ENCODE measurements at regions not wholly inside any gene's neighbourhood (a gene's known extent, or its start where the extent isn't known, plus 50 kb on each side); places are given as distances from the start of the nearest gene placed in this dataset.
"Not testable (repeated sequence)": the region's sequence is repeated elsewhere in the genome, so short reads cannot be mapped to it uniquely, and the experiment has no call there.

- no peak for DNase-seq (ENCODE audit: low read depth)
Measured at GRCh38 chr5:153258469-153258868, 232.0 kb upstream of the GRIA1 start.

DNA sequence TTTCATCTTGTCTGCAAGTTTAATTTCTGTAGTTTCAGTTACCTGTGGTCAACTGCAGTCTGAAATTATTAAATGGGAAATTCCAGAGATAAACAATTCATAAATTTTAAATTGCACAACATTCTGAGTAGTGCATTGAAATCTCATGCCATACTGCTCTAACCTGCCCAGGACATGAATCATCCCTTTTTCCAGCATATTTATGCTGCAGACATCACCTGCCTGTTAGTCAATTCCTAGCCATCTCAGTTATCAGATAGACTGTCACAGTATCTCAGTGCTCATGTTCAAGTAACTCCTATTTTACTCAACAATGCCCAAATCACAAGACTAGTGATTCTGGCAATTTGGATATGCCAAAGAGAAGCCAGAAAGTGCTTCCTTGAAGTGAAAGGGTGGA lies 223.0 kb upstream of the GRIA1 start:
- DNase-seq (ENCODE audit: low read depth): no peak

DNA sequence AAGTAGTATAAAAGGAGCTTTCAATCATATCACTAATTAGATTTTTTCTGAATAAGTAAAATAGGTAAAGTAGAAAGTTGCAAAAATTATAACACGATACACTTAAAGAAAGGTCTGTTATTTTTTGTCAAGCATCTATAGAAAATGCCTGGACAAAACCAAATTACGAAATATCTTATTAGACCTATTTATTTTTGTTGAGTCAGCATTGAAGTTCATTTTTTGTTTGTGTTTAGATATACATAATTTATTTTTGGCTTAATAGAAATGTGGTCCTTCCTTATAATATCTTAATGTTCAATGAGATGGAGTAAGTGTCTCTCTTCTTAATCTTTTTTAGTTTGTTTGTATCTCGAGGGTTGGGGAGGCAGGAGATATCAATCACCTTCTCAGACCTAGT lies 214.8 kb upstream of the GRIA1 start:
- DNase-seq (ENCODE audit: low read depth): no peak

GRCh38 chr5:153276151-153276550 lies 214.3 kb upstream of the GRIA1 start:
- DNase-seq (ENCODE audit: low read depth): no peak

GRCh38 chr5:153296251-153296844 lies 194.1 kb upstream of the GRIA1 start:
- not testable (repeated sequence) for DNase-seq (ENCODE audit: low read depth)

GRCh38 chr5:153299891-153300290 lies 190.6 kb upstream of the GRIA1 start:
- DNase-seq (ENCODE audit: low read depth): no peak

DNA sequence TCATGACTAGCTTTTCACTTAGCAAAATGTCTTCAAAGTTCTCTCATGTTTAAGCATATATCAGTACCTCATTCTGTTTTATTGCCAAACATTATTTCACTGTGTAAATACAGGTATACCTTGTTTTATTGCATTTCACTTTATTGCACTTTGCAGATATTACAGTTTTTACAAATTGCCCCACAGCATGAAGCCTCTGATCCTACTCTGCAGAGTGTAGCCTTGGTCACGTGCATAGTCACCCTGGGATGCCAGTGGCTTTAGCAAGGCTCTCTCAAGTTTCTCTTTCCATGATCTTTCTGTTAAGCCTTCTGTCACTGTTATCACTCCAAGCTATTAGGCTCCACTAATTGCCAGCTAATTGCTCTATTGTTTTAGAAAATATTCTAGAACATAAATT lies 182.2 kb upstream of the GRIA1 start:
- no peak for DNase-seq (ENCODE audit: low read depth)

DNA sequence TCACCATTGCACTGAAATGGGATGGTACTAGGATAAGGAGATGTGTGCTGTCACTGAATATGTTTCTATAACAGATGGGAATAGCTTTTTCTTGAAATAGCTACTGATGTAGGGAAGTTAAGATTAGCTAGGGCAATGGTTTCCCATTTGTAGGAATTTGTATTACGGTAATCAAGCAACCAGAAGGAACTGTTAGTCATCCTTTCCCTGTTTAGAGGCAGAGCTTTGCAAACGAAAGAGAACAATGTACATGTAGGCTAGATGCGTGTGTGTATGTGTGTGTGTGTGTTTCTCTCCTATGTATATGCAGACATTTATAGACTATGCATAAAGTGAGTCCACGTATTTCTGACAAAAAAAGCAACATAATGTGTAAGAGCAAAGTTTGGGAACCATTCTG lies 171.9 kb upstream of the GRIA1 start:
- DNase-seq (ENCODE audit: low read depth): no peak

GRCh38 chr5:153321478-153321877 lies 169.0 kb upstream of the GRIA1 start:
- no peak for DNase-seq (ENCODE audit: low read depth)

GRCh38 chr5:153340139-153340538 lies 150.3 kb upstream of the GRIA1 start:
- DNase-seq (ENCODE audit: low read depth): no peak

DNA sequence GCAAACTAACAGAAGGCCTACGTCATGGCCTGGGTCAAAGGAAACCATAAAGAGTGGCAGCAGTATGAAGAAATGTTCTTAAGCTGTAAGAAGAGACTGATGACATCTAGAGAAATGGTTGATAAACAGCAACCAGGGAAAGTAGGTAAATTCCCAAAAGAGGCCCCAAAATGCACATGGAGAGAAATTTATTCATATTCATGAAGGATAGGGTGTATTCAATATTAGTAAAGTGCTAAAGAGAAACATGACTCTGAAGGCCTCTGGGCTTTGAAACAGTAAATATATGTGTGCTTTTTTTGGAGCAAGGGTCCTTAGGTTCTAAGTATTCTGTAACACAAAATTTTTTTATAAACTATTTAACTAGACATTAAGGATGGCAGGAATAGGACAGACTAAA lies 149.7 kb upstream of the GRIA1 start:
- no peak for DNase-seq (ENCODE audit: low read depth)

- no peak for DNase-seq (ENCODE audit: low read depth)
Measured at GRCh38 chr5:153342487-153342886, 148.0 kb upstream of the GRIA1 start.

GRCh38 chr5:153347611-153348010 lies 142.9 kb upstream of the GRIA1 start:
- DNase-seq (ENCODE audit: low read depth): no peak

DNA sequence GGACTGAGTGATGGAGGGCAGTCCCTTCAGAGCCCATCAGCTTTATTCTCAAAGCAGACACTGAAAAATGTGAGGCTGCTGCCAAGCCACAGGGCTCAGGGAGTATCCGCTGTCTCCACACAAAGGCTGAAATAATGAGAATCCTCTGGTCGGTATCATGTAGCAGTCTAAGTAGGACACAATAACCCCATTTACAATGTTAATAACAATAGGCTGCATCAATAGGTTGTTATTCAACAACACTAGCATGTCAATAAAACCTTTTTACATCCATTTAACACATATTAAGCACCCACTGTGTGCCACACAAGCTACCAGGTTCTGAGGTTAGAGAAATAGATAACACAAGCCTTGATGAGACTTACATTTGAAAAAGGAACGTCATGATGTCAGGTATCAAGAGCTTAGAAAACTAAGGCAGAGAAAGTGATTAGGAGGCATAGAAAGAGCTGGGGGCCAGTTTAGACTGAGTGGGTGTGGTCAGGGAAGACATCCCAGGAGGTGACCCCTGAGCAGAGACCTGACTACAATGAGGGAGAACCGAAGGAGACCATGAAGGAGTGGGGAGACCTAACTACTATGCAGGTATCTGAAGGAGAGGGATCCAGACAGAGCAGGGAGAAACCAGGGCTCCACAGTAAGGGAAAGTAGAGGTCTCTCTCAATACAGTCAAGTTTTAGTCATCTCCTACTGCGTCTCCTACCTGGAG lies 140.1 kb upstream of the GRIA1 start:
- no peak for DNase-seq (ENCODE audit: low read depth)

- DNase-seq (ENCODE audit: low read depth): no peak
Measured at GRCh38 chr5:153352685-153353219, 137.7 kb upstream of the GRIA1 start.

GRCh38 chr5:153357493-153358112 lies 132.9 kb upstream of the GRIA1 start:
- DNase-seq (ENCODE audit: low read depth): no peak

- DNase-seq (ENCODE audit: low read depth): no peak
Measured at GRCh38 chr5:153358315-153358976, 132.0 kb upstream of the GRIA1 start.

- no peak for DNase-seq (ENCODE audit: low read depth)
Measured at GRCh38 chr5:153360860-153361259, 129.6 kb upstream of the GRIA1 start.

DNA sequence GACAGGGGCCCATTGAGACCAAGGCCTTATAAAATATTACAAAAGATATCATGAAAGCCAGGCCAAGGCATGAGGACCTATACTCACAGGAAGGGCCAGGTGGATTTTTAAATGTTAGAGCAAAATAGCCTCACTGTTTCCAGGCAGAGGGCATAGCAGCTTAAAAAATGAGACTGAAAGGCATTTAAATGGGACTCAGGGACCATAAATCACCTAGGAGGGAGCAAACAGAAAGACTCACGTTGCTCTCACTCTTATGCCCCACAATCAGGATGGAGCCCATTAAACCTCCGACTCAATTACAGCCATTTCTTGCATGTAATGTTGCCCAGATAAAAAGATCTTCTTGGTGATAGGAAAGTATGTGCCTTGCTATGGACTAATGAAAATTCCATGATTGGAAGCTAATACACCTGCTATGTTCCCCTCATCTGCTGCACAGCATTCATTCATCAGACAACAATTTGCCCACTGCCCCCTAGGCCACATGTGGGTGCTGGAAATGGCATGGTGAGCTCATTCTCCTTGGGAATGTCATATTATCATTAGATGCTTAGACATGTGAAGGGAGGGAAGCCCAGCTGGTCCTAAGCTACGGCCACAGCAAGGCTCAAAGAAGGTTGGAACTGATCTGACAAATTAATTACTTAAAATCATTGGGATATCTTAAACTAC lies 128.6 kb upstream of the GRIA1 start:
- no peak for DNase-seq (ENCODE audit: low read depth)

DNA sequence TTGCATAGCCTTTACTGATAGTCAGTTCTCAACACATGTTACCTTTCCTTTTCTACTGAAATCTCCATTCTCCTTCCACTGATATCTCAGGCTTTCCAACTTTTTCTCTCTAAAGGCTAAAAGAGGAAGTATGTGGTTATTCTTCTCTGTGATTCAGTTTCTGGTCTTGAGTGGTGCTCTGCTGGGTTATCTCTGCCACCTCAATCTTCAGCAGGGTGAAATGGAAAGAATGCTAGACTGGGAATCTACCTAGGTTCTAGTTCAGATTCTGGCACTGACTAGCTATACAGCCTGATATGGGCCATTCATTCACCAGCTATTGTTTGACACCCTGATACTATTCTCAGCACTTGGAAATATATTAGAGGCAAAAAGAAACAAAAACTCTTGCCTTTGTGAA lies 124.9 kb upstream of the GRIA1 start:
- DNase-seq (ENCODE audit: low read depth): no peak

DNA sequence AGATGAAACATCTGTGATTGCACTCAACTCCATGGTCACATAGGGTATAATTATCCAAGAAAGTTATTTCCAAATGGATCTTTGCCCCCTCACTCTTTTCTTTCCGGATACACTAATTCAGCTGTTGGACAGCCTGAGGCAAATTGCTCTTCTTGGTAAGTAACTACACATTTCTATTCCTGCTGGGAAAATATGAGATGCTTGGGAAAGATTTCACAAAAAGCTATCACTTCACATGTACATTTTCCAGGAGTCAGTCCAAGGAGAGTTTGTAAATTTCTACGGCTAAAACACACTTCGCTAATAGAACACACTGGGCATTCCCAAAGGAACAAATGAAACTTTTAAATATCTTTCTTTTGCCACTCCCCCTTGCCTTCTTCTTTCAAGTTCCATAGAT lies 123.0 kb upstream of the GRIA1 start:
- DNase-seq (ENCODE audit: low read depth): no peak

DNA sequence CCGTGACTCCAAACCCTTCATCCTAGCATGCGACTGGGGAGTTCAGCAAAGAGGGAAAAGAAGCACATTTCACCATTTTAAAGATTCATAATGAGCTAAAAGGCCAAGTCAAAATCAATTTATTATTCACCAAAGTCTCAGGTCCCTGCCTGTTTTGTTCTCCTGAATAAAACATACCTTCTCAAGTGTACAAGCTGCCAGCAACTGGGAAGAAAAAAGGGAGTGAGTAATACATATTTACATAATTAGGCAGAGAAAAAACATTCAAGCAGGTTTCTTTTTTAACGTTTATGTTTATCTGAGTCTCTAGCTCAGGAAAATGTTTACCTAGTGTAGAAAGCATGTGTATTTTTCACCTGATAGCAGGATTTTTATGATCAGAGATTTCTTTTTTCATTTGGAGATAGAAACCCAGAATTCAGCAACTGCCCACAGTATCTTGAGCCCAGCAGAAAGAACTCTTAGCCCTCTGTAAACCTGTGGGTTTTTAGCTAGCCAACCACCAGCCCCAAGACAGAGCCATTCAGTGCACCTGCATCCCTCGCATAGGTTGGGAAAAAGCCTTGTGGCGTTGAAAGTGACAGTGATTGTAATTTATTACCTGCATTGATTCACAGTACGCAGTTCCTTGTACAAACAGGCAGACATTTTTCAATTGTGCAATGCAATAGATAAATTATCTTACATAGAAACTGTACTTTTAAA lies 117.9 kb upstream of the GRIA1 start:
- no peak for DNase-seq (ENCODE audit: low read depth)

All from non-pigmented ciliary epithelial cell (primary cell).